ENCODE measurements at regions not wholly inside any gene's neighbourhood (a gene's known extent, or its start where the extent isn't known, plus 50 kb on each side); places are given as distances from the start of the nearest gene placed in this dataset.

GRCh38 chr16:85550953-85551924, 61.9 kb upstream of the GSE1 start:
- no peak for DNase-seq (ENCODE audit: low read depth)
- FAIRE-seq, result no peak
- no peaks in the 10 kb centered on the region for H3K36me3 ChIP-seq (ENCODE audit: control insufficient read depth, insufficient read depth, low read length)
- no peaks in the 10 kb centered on the region for H3K27me3 ChIP-seq (ENCODE audit: control insufficient read depth, insufficient read depth, low read length)
- H3K4me3 ChIP-seq (ENCODE audit: low read depth, low read length), result no peak overlapping the region
- no peak for TF ChIP-seq CTCF (IDR thresholded peaks at IDR 0.05; ENCODE audit: insufficient read depth, low read length, severe bottlenecking)

GRCh38 chr16:85552980-85553435, 60.1 kb upstream of the GSE1 start:
- no peak for DNase-seq (ENCODE audit: low read depth)
- no peaks in the 10 kb centered on the region for H3K27me3 ChIP-seq (ENCODE audit: control insufficient read depth, insufficient read depth, low read length)
- FAIRE-seq, result no peak
- H3K36me3 ChIP-seq (ENCODE audit: control insufficient read depth, insufficient read depth, low read length), result no peaks in the 10 kb centered on the region
- no peak for TF ChIP-seq CTCF (IDR thresholded peaks at IDR 0.05; ENCODE audit: insufficient read depth, low read length, severe bottlenecking)
- peak overlapping the region; percentile 49 for H3K4me3 ChIP-seq (ENCODE audit: low read depth, low read length)

GRCh38 chr16:85553436-85554113, 59.5 kb upstream of the GSE1 start:
- FAIRE-seq, result no peak
- no peaks in the 10 kb centered on the region for H3K27me3 ChIP-seq (ENCODE audit: control insufficient read depth, insufficient read depth, low read length)
- no peak for DNase-seq (ENCODE audit: low read depth)
- H3K36me3 ChIP-seq (ENCODE audit: control insufficient read depth, insufficient read depth, low read length), result no peaks in the 10 kb centered on the region
- peak; percentile 45 for TF ChIP-seq CTCF (IDR thresholded peaks at IDR 0.05; ENCODE audit: insufficient read depth, low read length, severe bottlenecking)
- peak overlapping the region; percentile 49 for H3K4me3 ChIP-seq (ENCODE audit: low read depth, low read length)

- Histone ChIP-seq H3K36me3 (ENCODE audit: control insufficient read depth, insufficient read depth, low read length) (no peaks in the 10 kb centered on the region), H3K4me3 (ENCODE audit: low read depth, low read length) (peak overlapping the region; percentile 49), H3K27me3 (ENCODE audit: control insufficient read depth, insufficient read depth, low read length) (no peaks in the 10 kb centered on the region)
- DNase-seq (ENCODE audit: low read depth) (peak; percentile 62), FAIRE-seq (no peak)
- no peak for TF ChIP-seq CTCF (IDR thresholded peaks at IDR 0.05; ENCODE audit: insufficient read depth, low read length, severe bottlenecking)
These were observed 58.8 kb upstream of the GSE1 start for GRCh38 chr16:85554114-85554888.

- FAIRE-seq (no peak), DNase-seq (ENCODE audit: low read depth) (peak; percentile 29)
- no peaks in the 10 kb centered on the region for H3K36me3 ChIP-seq (ENCODE audit: control insufficient read depth, insufficient read depth, low read length)
- peak overlapping the region; percentile 49 for H3K4me3 ChIP-seq (ENCODE audit: low read depth, low read length)
- no peak for TF ChIP-seq CTCF (IDR thresholded peaks at IDR 0.05; ENCODE audit: insufficient read depth, low read length, severe bottlenecking)
- H3K27me3 ChIP-seq (ENCODE audit: control insufficient read depth, insufficient read depth, low read length), result no peaks in the 10 kb centered on the region
These were observed 58.0 kb upstream of the GSE1 start for GRCh38 chr16:85554889-85555718.

Data from bronchial epithelial cell (primary cell).